Activated T-cell treated with anti-CD3 and anti-CD28 coated beads for 24 hours (primary cell): ENCODE measurements at regions not wholly inside any gene's neighbourhood (a gene's known extent, or its start where the extent isn't known, plus 50 kb on each side); places are given as distances from the start of the nearest gene placed in this dataset.
"Not testable (repeated sequence)": the region's sequence is repeated elsewhere in the genome, so short reads cannot be mapped to it uniquely, and the experiment has no call there.

Source experiments
- DNase-seq: peaks from one replicate; pipeline ENCODE4 v3.0.0-alpha.2; 2020; ENCODE audit warnings: low read depth

GRCh38 chr21:27371975-27372331 lies 405.1 kb upstream of the ADAMTS5 start:
- no peak for DNase-seq

DNA sequence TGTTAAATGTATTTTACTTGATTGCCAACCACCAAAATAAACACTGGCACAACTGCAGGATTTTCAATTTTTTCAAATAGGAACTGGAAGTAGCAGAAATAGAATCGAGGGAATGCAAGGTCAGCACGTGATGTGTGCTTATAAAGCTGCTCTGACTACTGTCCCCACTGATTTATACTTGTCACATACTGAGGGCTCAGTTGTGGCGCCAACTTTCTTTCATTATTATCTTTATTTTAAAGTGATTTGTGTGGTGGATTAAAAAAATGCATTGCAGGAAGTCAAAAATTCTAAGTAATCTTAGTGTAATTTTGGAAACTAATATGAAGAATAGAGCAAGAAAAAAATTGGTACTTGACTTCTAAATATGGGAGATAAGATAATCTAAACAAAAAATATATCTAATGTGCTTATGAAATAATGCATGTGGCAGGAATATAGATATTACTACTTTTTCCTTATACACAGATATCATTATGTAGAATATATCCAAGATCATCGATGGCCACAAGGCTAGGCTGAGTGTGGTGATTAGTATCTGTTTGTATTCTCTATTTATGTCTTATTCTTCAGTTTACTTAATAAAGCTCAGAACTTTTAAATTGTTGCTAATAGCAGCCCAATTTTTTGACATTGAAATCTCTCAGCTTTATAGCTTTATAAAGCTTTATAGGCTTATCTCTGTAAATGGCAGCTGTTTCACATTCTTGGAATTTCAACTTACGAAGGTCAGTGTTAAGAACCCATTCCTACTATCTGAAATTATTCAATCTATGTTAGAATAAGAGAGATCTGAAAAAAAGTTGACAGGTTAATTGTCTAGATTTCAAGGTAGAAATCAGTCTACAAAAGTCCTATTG lies 404.5 kb upstream of the ADAMTS5 start:
- no peak for DNase-seq

DNA sequence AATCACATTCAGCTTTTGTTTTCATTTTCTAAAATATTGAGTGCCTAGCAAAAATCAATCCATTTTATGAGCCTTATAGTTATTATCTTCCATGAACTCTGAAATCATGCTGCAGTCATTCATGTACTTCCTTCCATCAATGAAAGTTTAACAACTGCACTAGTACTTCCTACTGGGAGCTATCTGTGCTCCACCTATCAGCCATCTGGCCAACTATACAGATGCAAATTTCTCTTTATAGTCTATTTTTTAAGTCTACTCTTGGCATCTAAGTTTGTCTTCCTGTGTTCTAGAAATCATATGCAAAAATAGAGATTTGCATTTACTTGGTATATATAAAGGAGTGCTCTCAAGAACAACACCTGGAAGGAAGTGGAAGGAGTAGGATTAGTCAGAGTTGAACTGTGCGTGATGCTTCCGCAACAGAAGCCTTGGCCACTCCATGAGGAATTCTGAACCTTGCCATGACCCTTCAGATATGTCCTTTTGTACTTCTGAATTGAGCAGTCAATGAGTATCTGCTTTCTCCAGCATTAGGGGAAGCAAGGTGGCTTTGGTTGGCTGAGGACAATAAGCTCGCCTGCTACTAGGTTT lies 403.2 kb upstream of the ADAMTS5 start:
- DNase-seq, result no peak

- no peak for DNase-seq
These were observed 402.3 kb upstream of the ADAMTS5 start for GRCh38 chr21:27369234-27369633.

GRCh38 chr21:27366646-27367235 lies 399.9 kb upstream of the ADAMTS5 start:
- no peak for DNase-seq

DNA sequence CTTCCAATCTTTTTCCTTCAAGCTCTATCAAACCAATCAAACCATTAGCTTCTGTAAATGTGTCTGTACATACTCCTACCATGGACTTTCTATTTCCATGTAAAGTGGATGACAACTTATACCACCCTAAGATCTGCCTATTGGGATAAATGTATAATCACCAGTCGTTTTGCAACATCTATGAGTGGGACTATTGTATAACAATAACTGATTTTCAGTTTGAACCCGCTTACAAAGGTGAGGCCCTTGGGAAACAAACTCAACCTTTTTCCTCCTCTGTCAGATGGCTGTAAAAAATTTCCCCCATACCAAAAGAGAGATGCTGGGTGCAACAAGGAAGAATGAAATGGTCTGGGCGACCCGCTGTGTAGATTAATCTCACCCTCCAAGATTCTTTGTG lies 399.1 kb upstream of the ADAMTS5 start:
- DNase-seq, result no peak

GRCh38 chr21:27365394-27365793 lies 398.5 kb upstream of the ADAMTS5 start:
- no peak for DNase-seq

DNA sequence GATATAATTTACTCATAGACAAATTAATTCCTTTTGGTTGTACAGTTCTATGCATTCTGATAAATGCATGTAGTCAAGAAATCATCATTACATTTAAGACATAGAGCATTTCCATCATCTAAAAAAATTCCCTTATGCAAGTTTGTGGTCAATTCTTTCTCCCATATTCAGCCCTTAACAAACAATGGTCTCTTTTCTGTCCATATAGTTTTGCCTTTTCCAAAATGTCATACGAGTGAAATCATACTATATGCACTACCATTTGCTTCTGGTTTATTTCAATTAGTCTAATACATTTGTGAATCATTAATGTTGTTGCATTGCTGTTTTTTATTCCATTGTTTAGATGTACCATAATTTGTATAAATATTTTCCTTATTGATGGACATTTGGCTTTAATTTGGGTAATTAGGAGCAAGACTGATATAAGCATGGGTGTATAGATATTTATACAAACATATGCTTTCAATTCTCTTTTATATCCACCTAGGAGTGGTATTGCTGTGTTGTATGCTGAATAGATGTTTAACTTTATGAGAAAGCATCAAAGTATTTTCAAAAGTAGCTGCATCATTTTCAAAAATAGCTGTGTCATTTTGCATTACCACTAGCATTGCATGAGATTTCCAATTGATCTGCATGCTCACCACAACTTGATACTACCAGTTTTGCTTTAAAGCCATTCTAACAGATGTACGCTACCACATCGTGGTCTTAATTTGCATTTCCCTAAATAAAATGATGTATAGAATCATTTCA lies 397.0 kb upstream of the ADAMTS5 start:
- no peak for DNase-seq

- DNase-seq, result no peak
These were observed 395.4 kb upstream of the ADAMTS5 start for GRCh38 chr21:27362249-27362648.

GRCh38 chr21:27359141-27359540 lies 392.3 kb upstream of the ADAMTS5 start:
- no peak for DNase-seq

DNA sequence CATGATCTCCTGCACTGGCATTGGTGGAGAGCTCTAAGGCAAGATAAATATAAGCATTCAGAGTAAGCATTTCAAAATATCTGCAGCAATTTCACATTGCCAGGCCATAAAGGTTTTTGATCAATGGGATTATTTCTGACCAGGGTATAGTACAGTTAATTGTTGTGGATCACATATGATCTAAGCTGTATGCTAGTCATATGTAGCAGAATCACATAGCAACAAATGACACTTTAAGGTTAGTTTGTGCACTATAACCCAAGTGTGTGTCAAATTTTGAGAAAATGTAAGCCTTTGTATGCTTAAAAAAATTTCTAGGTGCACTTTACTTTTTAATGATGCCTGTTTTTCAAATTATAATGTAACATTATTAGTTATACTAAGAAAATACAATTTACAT lies 386.0 kb upstream of the ADAMTS5 start:
- DNase-seq, result no peak

GRCh38 chr21:27346041-27346448 lies 379.2 kb upstream of the ADAMTS5 start:
- no peak for DNase-seq

GRCh38 chr21:27339902-27340301 lies 373.0 kb upstream of the ADAMTS5 start:
- no peak for DNase-seq

GRCh38 chr21:27338007-27338406 lies 371.1 kb upstream of the ADAMTS5 start:
- DNase-seq, result not testable (repeated sequence)

GRCh38 chr21:27333096-27333495 lies 366.2 kb upstream of the ADAMTS5 start:
- no peak for DNase-seq

- no peak for DNase-seq
These were observed 362.5 kb upstream of the ADAMTS5 start for GRCh38 chr21:27329255-27329851.

DNA sequence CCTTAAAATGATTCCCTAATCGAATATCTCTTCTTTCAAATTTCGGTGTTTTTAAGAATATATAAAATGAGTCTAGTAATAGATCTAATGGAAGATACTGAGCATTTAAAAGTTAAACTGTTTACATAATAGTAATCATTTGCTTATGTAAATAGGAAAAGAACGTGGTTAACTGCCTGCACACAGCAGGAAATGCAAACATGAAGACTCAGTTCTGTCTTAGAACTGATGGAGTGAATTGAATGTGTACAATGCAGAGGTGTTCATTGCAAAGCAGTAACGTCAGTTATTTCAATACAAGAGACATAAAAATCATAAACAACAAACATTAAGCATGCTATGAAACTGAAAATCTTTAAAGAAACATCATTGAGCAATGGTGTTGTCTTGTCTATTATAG lies 359.4 kb upstream of the ADAMTS5 start:
- DNase-seq, result no peak

GRCh38 chr21:27323331-27323730 lies 356.4 kb upstream of the ADAMTS5 start:
- no peak for DNase-seq

DNA sequence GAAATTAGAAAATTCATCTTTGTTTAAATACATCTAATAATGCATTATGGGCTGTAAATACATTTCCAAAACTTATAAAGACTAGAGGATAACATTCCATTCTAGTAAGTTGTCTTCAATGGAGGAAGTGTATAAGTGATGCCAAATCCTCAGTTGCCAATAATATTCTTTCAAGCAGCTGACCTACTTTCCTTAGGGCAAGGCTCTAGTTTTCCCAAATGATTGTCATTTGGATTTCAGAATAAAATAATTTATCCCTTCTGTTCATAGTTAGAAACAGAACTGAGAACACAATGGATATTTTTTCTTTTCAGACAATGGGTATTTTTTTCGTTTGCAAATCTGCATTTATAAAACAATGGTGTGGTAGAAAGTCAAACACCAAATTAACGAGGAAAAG lies 354.9 kb upstream of the ADAMTS5 start:
- DNase-seq, result no peak

DNA sequence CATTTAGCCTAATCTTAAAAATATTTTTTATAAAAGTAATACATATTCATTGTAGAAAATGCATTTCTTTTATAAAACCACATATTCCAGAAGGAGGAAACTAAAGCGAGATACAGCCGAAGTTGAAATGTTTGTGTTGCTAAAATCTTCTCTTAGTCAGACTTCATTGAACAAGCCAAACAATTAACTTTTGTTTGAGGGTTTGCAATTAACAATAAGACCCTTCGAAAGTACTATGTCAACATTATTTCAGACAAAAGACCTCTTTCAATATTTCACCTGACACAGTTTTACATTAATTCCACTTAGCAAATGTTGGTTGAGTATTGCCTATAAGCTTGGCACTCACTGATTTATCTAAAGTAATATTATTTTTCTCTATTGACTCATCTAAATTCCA lies 354.0 kb upstream of the ADAMTS5 start:
- no peak for DNase-seq

DNA sequence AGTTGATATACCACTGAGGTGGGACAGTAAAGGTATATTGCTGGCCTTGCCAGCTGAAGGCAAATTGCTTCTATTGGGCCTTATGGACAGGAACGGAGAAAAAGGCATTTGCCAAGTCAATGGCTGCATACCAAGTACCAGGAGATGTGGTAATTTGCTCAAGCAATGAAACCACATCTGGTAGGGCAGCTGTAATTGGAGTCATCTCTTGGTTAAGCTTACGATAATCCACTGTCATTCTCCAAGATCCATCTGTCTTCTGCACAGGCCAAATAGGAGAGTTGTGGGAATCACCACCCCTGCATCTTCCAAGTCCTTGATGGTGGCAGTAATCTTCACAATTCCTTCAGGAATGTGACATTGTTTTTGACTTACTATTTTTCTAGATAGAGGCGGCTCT lies 350.7 kb upstream of the ADAMTS5 start:
- not testable (repeated sequence) for DNase-seq

GRCh38 chr21:27315373-27315772 lies 348.5 kb upstream of the ADAMTS5 start:
- no peak for DNase-seq
